OCI-LY1 (cell line): ENCODE measurements at regions not wholly inside any gene's neighbourhood (a gene's known extent, or its start where the extent isn't known, plus 50 kb on each side); places are given as distances from the start of the nearest gene placed in this dataset.

ENCODE experiments used
- H2AFZ ChIP-seq: fragments of 200-600 bp; sonication (generic), shearing (Covaris generic); 2 replicates; pipeline ENCODE4 v1.6.0; 2014; ENCODE audit warnings: antibody characterized with exemption, mild to moderate bottlenecking, low read length
- H3F3A ChIP-seq: fragments of 200-600 bp; sonication (generic), shearing (Covaris generic); 2 replicates; pipeline ENCODE4 v1.6.0; 2014; ENCODE audit warnings: mild to moderate bottlenecking, antibody characterized with exemption, low read length, moderate library complexity; ENCODE audit not compliant: insufficient read depth
- H3K27ac ChIP-seq: fragments of 200-600 bp; sonication (generic); 2 replicates; pipeline ENCODE4 v1.5.1; 2014; ENCODE audit warnings: low read length, mixed run types, mild to moderate bottlenecking, low read depth; ENCODE audit not compliant: poor library complexity, severe bottlenecking
- H3K27me3 ChIP-seq: fragments of 200-600 bp; sonication (generic); 2 replicates; pipeline ENCODE4 v1.6.0; 2014; ENCODE audit warnings: antibody characterized with exemption, mild to moderate bottlenecking, low read length, moderate library complexity; ENCODE audit not compliant: insufficient read depth
- H3K36me3 ChIP-seq: fragments of 200-600 bp; sonication (generic); 2 replicates; pipeline ENCODE4 v1.6.1; 2014; ENCODE audit warnings: mild to moderate bottlenecking, antibody characterized with exemption, low read length, moderate library complexity, mixed read lengths; ENCODE audit not compliant: insufficient read depth
- H3K4me1 ChIP-seq: fragments of 200-600 bp; sonication (generic); 2 replicates; pipeline ENCODE4 v1.5.1; 2014; ENCODE audit warnings: mild to moderate bottlenecking, low read length, moderate library complexity; ENCODE audit not compliant: insufficient read depth, severe bottlenecking
- H3K4me2 ChIP-seq: fragments of 200-600 bp; sonication (generic), shearing (Covaris generic); 2 replicates; pipeline ENCODE4 v1.6.1; 2014; ENCODE audit warnings: low read length
- H3K4me3 ChIP-seq: fragments of 200-600 bp; sonication (generic); 2 replicates; pipeline ENCODE4 v1.5.1; 2014; ENCODE audit warnings: low read length, low read depth, mild to moderate bottlenecking, mixed read lengths; ENCODE audit not compliant: poor library complexity, severe bottlenecking
- H3K79me2 ChIP-seq: fragments of 200-600 bp; shearing (Covaris generic); 2 replicates; pipeline ENCODE4 v1.6.1; 2016; ENCODE audit warnings: mixed run types, low read length, mixed read lengths; ENCODE audit not compliant: insufficient read depth
- H3K9ac ChIP-seq: fragments of 200-600 bp; sonication (generic), shearing (Covaris generic); 2 replicates; pipeline ENCODE4 v1.6.1; 2014; ENCODE audit warnings: mild to moderate bottlenecking, low read length, mixed read lengths
- H3K9me2 ChIP-seq: fragments of 200-600 bp; sonication (generic), shearing (Covaris generic); 2 replicates; pipeline ENCODE4 v1.6.1; 2014; ENCODE audit warnings: low read depth, mild to moderate bottlenecking, low read length, mixed read lengths
- H3K9me3 ChIP-seq: fragments of 200-600 bp; shearing (Covaris generic); 2 replicates; pipeline ENCODE4 v1.6.1; 2014; ENCODE audit warnings: low read length, mixed read lengths
- H4K20me1 ChIP-seq: fragments of 200-600 bp; sonication (generic), shearing (Covaris generic); 2 replicates; pipeline ENCODE4 v1.6.0; 2016; ENCODE audit warnings: mild to moderate bottlenecking, low read length; ENCODE audit not compliant: insufficient read depth
- EZH2 ChIP-seq: fragments of 200-600 bp; sonication (generic), shearing (Covaris generic); IDR thresholded peaks from 2 replicates; pipeline ENCODE4 v1.8.0; 2017; ENCODE audit warnings: borderline replicate concordance, mixed run types, mild to moderate bottlenecking, antibody characterized with exemption, low read length, moderate library complexity, mixed read lengths
- TF ChIP-seq, protein P1 (sequence below): fragments of 200-600 bp; sonication (generic), shearing (Covaris generic); IDR thresholded peaks from 2 replicates; pipeline ENCODE4 v1.5.1; 2017; ENCODE audit warnings: mild to moderate bottlenecking, antibody characterized with exemption, low read length, moderate library complexity, mixed read lengths

DNA sequence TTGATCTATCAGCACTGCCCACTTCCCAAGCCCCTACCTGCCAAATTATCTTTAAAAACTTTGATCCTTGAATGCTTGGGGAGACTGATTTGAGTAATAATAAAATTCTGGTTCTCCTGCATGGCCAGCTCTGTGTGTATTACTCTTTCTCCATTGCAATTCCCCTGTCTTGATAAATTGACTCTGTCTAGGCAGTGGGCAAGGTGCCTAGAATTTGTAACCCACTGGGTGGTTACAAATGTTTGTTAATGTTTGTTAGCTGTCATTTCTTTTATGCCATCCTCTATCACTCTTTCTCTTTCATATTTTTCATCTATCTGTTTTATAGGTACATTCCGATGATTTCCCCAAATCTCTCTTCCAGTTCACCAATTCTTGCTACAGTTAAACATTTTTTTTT lies 694.1 kb downstream of the TYW1 start:
- H3K4me2 ChIP-seq: no peak overlapping the region
- H3K4me1 ChIP-seq: no peaks in the 10 kb centered on the region
- no peak overlapping the region for H3K27ac ChIP-seq
- H3K79me2 ChIP-seq: no peaks in the 10 kb centered on the region
- H3K27me3 ChIP-seq: no peaks in the 10 kb centered on the region
- TF ChIP-seq EZH2: no peak
- TF ChIP-seq, protein P1, sequence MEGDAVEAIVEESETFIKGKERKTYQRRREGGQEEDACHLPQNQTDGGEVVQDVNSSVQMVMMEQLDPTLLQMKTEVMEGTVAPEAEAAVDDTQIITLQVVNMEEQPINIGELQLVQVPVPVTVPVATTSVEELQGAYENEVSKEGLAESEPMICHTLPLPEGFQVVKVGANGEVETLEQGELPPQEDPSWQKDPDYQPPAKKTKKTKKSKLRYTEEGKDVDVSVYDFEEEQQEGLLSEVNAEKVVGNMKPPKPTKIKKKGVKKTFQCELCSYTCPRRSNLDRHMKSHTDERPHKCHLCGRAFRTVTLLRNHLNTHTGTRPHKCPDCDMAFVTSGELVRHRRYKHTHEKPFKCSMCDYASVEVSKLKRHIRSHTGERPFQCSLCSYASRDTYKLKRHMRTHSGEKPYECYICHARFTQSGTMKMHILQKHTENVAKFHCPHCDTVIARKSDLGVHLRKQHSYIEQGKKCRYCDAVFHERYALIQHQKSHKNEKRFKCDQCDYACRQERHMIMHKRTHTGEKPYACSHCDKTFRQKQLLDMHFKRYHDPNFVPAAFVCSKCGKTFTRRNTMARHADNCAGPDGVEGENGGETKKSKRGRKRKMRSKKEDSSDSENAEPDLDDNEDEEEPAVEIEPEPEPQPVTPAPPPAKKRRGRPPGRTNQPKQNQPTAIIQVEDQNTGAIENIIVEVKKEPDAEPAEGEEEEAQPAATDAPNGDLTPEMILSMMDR: no peak
- H3K9ac ChIP-seq: no peak overlapping the region
- H3F3A ChIP-seq: no peaks in the 10 kb centered on the region
- no peaks in the 10 kb centered on the region for H3K9me2 ChIP-seq
- H4K20me1 ChIP-seq: no peaks in the 10 kb centered on the region
- H3K9me3 ChIP-seq: no peaks in the 10 kb centered on the region
- no peak overlapping the region for H2AFZ ChIP-seq
- no peak overlapping the region for H3K4me3 ChIP-seq
- H3K36me3 ChIP-seq: no peaks in the 10 kb centered on the region

DNA sequence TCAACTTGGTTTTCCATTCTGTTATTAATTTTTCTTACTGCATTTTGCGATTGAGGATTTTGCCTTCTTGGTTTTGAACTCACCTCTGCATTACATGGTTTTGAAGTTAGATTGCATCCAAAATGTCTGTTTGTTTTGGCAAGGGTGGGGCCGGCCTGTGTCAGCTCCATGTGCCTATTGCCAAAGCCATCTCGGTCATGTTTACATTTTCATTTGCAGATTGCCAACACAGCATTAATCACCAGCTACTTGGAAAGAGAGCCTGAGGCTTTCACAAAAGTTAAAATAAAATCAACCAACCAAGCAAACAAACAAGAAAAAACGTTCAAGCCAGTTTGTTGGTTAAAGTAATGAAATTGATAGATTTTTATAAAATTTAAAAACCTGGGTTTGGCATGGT lies 695.8 kb downstream of the TYW1 start:
- H3K36me3 ChIP-seq: no peaks in the 10 kb centered on the region
- no peaks in the 10 kb centered on the region for H4K20me1 ChIP-seq
- H2AFZ ChIP-seq: no peak overlapping the region
- H3K4me3 ChIP-seq: no peak overlapping the region
- no peaks in the 10 kb centered on the region for H3K79me2 ChIP-seq
- H3K9me3 ChIP-seq: no peaks in the 10 kb centered on the region
- no peaks in the 10 kb centered on the region for H3K4me1 ChIP-seq
- no peak overlapping the region for H3K9ac ChIP-seq
- no peaks in the 10 kb centered on the region for H3K27me3 ChIP-seq
- H3K27ac ChIP-seq: no peak overlapping the region
- no peak overlapping the region for H3K4me2 ChIP-seq
- H3F3A ChIP-seq: no peaks in the 10 kb centered on the region
- H3K9me2 ChIP-seq: no peaks in the 10 kb centered on the region
- TF ChIP-seq EZH2: no peak
- TF ChIP-seq, protein P1: no peak

DNA sequence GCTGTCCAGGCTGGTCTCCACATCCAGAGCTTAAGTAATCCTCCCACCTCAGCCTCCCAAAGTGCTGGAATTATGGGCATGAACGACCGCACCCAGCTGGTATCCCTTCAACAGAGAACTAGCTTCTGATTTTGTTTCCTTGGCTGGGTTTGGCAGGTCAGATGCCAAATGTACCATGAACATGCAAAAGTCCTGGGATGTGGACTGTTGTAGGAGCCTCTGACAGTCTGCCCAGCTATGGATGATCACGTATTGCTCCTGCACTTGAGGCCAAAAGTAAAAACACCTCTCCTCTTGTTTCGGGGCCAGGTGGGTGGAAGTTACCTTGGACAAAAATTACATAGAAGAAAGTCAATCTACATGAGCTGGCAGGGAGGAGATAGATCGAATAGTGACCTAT lies 699.5 kb downstream of the TYW1 start:
- Histone ChIP-seq H3K27ac (no peak overlapping the region), H4K20me1 (no peaks in the 10 kb centered on the region), H3K27me3 (no peaks in the 10 kb centered on the region), H3K4me3 (no peak overlapping the region), H3K4me2 (no peak overlapping the region), H3F3A (no peaks in the 10 kb centered on the region), H3K9ac (no peak overlapping the region), H3K9me2 (no peaks in the 10 kb centered on the region), H3K9me3 (no peaks in the 10 kb centered on the region), H3K79me2 (no peaks in the 10 kb centered on the region), H2AFZ (no peak overlapping the region), H3K36me3 (no peaks in the 10 kb centered on the region), H3K4me1 (no peaks in the 10 kb centered on the region)
- TF ChIP-seq, protein P1: no peak
- no peak for TF ChIP-seq EZH2
